ENCODE measurements at regions not wholly inside any gene's neighbourhood (a gene's known extent, or its start where the extent isn't known, plus 50 kb on each side); places are given as distances from the start of the nearest gene placed in this dataset.

GRCh38 chr2:160632084-160632975, 138.7 kb upstream of the RBMS1 start:
- Histone ChIP-seq H3F3A (replicated peaks; ENCODE audit: insufficient read depth) (no peaks in the 10 kb centered on the region), H4K20me1 (ENCODE audit: insufficient read depth) (no peaks in the 10 kb centered on the region), H3K4me3 (ENCODE audit: low read depth in 2 of 2, low read length in 1 of 2) (no peak overlapping the region), H3K9me2 (no peaks in the 10 kb centered on the region), H3K79me2 (ENCODE audit: insufficient read depth) (no peaks in the 10 kb centered on the region), H3K4me1 (ENCODE audit: control insufficient read depth in 1 of 2, insufficient read depth in 2 of 2, low read depth in 1 of 2, low read length in 1 of 2) (peaks cover 0 to 17% of the 10 kb centered on the region in 2 experiments; a peak in 3 of 4 replicates), H3K27me3 (ENCODE audit: insufficient read depth) (no peaks in the 10 kb centered on the region), H3K36me3 (replicated peaks in 1 of 2; ENCODE audit: control insufficient read depth in 1 of 2, insufficient read depth in 2 of 2, low read length in 1 of 2) (no peaks in the 10 kb centered on the region), H3K27ac (ENCODE audit: low read depth in 2 of 2, low read length in 1 of 2) (no peak overlapping the region; a peak in 1 of 4 replicates), H2AFZ (ENCODE audit: low read depth) (no peak overlapping the region; the same call in 1 of the 2 replicates), H3K9ac (no peak overlapping the region), H3K4me2 (no peak overlapping the region), H3K9me3 (no peaks in the 10 kb centered on the region)
- POLR2A ChIA-PET = no interaction called here
- CTCF ChIA-PET = interaction anchor here (1.0 kb wide), 1 partner anchor 39 kb away, joined by 3 read pairs; no protein-coding TSS in a partner anchor
- 68% methylated on average over 7 of the region's 7 CpGs for WGBS (ENCODE audit: low lambda C conversion rate)
- no peak for TF ChIP-seq GATA2 (CRISPR knock-in tag; IDR thresholded peaks at IDR 0.05)
- TF ChIP-seq, protein P1, sequence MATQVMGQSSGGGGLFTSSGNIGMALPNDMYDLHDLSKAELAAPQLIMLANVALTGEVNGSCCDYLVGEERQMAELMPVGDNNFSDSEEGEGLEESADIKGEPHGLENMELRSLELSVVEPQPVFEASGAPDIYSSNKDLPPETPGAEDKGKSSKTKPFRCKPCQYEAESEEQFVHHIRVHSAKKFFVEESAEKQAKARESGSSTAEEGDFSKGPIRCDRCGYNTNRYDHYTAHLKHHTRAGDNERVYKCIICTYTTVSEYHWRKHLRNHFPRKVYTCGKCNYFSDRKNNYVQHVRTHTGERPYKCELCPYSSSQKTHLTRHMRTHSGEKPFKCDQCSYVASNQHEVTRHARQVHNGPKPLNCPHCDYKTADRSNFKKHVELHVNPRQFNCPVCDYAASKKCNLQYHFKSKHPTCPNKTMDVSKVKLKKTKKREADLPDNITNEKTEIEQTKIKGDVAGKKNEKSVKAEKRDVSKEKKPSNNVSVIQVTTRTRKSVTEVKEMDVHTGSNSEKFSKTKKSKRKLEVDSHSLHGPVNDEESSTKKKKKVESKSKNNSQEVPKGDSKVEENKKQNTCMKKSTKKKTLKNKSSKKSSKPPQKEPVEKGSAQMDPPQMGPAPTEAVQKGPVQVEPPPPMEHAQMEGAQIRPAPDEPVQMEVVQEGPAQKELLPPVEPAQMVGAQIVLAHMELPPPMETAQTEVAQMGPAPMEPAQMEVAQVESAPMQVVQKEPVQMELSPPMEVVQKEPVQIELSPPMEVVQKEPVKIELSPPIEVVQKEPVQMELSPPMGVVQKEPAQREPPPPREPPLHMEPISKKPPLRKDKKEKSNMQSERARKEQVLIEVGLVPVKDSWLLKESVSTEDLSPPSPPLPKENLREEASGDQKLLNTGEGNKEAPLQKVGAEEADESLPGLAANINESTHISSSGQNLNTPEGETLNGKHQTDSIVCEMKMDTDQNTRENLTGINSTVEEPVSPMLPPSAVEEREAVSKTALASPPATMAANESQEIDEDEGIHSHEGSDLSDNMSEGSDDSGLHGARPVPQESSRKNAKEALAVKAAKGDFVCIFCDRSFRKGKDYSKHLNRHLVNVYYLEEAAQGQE (IDR thresholded peaks at IDR 0.05; ENCODE audit: low read depth, low read length) = no peak
- TF ChIP-seq CHD2 (IDR thresholded peaks at IDR 0.05; ENCODE audit: low read length, partially characterized antibody) = no peak
- no peak for TF ChIP-seq MXI1 (IDR thresholded peaks at IDR 0.05; ENCODE audit: low read depth, low read length)
- no peak for TF ChIP-seq USF1 (IDR thresholded peaks at IDR 0.05; ENCODE audit: borderline replicate concordance, low read depth)
- no peak for TF ChIP-seq MEF2A (IDR thresholded peaks at IDR 0.05; ENCODE audit: borderline replicate concordance, low read depth)
- no peak for TF ChIP-seq JUND (IDR thresholded peaks at IDR 0.05)
- no peak for TF ChIP-seq YY1 (IDR thresholded peaks at IDR 0.05; ENCODE audit: low read depth)
- TF ChIP-seq RAD21 (IDR thresholded peaks at IDR 0.05; ENCODE audit: low read length) = no peak
- no peak for TF ChIP-seq ELF1 (IDR thresholded peaks at IDR 0.05)
- no peak for TF ChIP-seq RFX5 (IDR thresholded peaks at IDR 0.05; ENCODE audit: low read length)
- TF ChIP-seq, protein P2, sequence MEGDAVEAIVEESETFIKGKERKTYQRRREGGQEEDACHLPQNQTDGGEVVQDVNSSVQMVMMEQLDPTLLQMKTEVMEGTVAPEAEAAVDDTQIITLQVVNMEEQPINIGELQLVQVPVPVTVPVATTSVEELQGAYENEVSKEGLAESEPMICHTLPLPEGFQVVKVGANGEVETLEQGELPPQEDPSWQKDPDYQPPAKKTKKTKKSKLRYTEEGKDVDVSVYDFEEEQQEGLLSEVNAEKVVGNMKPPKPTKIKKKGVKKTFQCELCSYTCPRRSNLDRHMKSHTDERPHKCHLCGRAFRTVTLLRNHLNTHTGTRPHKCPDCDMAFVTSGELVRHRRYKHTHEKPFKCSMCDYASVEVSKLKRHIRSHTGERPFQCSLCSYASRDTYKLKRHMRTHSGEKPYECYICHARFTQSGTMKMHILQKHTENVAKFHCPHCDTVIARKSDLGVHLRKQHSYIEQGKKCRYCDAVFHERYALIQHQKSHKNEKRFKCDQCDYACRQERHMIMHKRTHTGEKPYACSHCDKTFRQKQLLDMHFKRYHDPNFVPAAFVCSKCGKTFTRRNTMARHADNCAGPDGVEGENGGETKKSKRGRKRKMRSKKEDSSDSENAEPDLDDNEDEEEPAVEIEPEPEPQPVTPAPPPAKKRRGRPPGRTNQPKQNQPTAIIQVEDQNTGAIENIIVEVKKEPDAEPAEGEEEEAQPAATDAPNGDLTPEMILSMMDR (IDR thresholded peaks at IDR 0.05) = no peak
- TF ChIP-seq TCF12 (IDR thresholded peaks at IDR 0.05) = no peak
- TF ChIP-seq, protein P3, sequence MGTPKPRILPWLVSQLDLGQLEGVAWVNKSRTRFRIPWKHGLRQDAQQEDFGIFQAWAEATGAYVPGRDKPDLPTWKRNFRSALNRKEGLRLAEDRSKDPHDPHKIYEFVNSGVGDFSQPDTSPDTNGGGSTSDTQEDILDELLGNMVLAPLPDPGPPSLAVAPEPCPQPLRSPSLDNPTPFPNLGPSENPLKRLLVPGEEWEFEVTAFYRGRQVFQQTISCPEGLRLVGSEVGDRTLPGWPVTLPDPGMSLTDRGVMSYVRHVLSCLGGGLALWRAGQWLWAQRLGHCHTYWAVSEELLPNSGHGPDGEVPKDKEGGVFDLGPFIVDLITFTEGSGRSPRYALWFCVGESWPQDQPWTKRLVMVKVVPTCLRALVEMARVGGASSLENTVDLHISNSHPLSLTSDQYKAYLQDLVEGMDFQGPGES (IDR thresholded peaks at IDR 0.05; ENCODE audit: low read depth, low read length) = no peak
- TF ChIP-seq FOXM1 (IDR thresholded peaks at IDR 0.05; ENCODE audit: low read depth) = no peak
- TF ChIP-seq GABPA (IDR thresholded peaks at IDR 0.05; ENCODE audit: low read depth) = no peak
- TF ChIP-seq TAF1 (IDR thresholded peaks at IDR 0.05; ENCODE audit: borderline replicate concordance, low read depth, low read length) = no peak
- no peak for TF ChIP-seq EZH2phosphoT487 (IDR thresholded peaks at IDR 0.05; ENCODE audit: borderline replicate concordance, low read depth)
- TF ChIP-seq, protein P4, sequence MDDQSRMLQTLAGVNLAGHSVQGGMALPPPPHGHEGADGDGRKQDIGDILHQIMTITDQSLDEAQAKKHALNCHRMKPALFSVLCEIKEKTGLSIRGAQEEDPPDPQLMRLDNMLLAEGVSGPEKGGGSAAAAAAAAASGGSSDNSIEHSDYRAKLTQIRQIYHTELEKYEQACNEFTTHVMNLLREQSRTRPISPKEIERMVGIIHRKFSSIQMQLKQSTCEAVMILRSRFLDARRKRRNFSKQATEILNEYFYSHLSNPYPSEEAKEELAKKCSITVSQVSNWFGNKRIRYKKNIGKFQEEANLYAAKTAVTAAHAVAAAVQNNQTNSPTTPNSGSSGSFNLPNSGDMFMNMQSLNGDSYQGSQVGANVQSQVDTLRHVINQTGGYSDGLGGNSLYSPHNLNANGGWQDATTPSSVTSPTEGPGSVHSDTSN (IDR thresholded peaks at IDR 0.05) = no peak
- TF ChIP-seq, protein P5, sequence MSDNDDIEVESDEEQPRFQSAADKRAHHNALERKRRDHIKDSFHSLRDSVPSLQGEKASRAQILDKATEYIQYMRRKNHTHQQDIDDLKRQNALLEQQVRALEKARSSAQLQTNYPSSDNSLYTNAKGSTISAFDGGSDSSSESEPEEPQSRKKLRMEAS (IDR thresholded peaks at IDR 0.05; ENCODE audit: low read depth) = no peak
- DNase-seq = no peak

Data from SK-N-SH (cell line).